ENCODE measurements at regions not wholly inside any gene's neighbourhood (a gene's known extent, or its start where the extent isn't known, plus 50 kb on each side); places are given as distances from the start of the nearest gene placed in this dataset.

DNA sequence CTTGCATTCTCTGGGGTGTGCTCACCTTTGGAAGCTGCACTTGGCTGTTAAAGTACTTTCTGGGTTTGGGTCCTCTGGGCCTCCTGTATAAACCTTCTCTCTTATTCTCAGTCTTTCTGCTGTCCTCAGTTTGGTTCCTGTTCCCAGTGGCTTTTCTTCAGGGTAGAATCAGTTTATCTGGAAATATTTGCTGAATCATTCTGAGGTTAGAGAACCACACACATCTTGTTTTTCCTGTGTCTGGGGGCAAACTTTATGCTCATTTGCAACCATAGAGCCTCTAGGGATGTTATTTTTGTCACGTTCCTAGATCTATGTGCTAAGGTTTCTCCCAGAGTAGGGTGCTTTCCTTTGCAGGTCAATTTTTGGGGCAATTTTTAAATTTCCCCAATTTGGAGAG, 224.3 kb upstream of the C11orf87 start:
- no peak for TF ChIP-seq NFRKB (IDR thresholded peaks at IDR 0.05)
- TF ChIP-seq, protein P1, sequence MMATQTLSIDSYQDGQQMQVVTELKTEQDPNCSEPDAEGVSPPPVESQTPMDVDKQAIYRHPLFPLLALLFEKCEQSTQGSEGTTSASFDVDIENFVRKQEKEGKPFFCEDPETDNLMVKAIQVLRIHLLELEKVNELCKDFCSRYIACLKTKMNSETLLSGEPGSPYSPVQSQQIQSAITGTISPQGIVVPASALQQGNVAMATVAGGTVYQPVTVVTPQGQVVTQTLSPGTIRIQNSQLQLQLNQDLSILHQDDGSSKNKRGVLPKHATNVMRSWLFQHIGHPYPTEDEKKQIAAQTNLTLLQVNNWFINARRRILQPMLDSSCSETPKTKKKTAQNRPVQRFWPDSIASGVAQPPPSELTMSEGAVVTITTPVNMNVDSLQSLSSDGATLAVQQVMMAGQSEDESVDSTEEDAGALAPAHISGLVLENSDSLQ (IDR thresholded peaks at IDR 0.05) = no peak
- no peak for TF ChIP-seq BHLHE40 (IDR thresholded peaks at IDR 0.05; ENCODE audit: borderline replicate concordance)
- TF ChIP-seq L3MBTL2 (conservative IDR thresholded peaks at IDR 0.05) = no peak
